ENCODE measurements at regions not wholly inside any gene's neighbourhood (a gene's known extent, or its start where the extent isn't known, plus 50 kb on each side); places are given as distances from the start of the nearest gene placed in this dataset.

- H3K27ac ChIP-seq (ENCODE audit: low read depth, low read length) = no peak overlapping the region
- peaks cover 46% of the 10 kb centered on the region for H3K4me1 ChIP-seq (ENCODE audit: control insufficient read depth, insufficient read depth, low read length)
- peaks cover 28% of the 10 kb centered on the region for H3K27me3 ChIP-seq (ENCODE audit: control insufficient read depth, insufficient read depth, low read length)
- H3K36me3 ChIP-seq (ENCODE audit: control insufficient read depth, insufficient read depth, low read length) = no peaks in the 10 kb centered on the region
- no peak overlapping the region for H3K4me3 ChIP-seq (ENCODE audit: low read depth, low read length)
- no peaks in the 10 kb centered on the region for H3K9me3 ChIP-seq (ENCODE audit: control insufficient read depth, insufficient read depth, low read length)
- WGBS (ENCODE audit: insufficient coverage) = 87% methylated on average over 4 of the region's 6 CpGs
- DNase-seq (ENCODE audit: low read depth in 4 of 6, low spot score in 6 of 6) = no peak
Observed at GRCh38 chr3:194083637-194084224, 52.2 kb upstream of the HES1 start.

- H3K27me3 ChIP-seq (ENCODE audit: control insufficient read depth, insufficient read depth, low read length) = peaks cover 28% of the 10 kb centered on the region
- H3K4me1 ChIP-seq (ENCODE audit: control insufficient read depth, insufficient read depth, low read length) = peaks cover 45% of the 10 kb centered on the region
- no peaks in the 10 kb centered on the region for H3K9me3 ChIP-seq (ENCODE audit: control insufficient read depth, insufficient read depth, low read length)
- no peaks in the 10 kb centered on the region for H3K36me3 ChIP-seq (ENCODE audit: control insufficient read depth, insufficient read depth, low read length)
- WGBS (ENCODE audit: insufficient coverage) = 96% methylated on average over 5 of the region's 5 CpGs
- DNase-seq (ENCODE audit: low read depth in 4 of 6, low spot score in 6 of 6) = no peak
- no peak overlapping the region for H3K27ac ChIP-seq (ENCODE audit: low read depth, low read length)
- no peak overlapping the region for H3K4me3 ChIP-seq (ENCODE audit: low read depth, low read length)
Observed at GRCh38 chr3:194084284-194084683, 51.7 kb upstream of the HES1 start.
